ENCODE measurements at regions not wholly inside any gene's neighbourhood (a gene's known extent, or its start where the extent isn't known, plus 50 kb on each side); places are given as distances from the start of the nearest gene placed in this dataset. TPM values are rescaled to one million over a fixed set of nuclear protein-coding genes. Genes with fewer than 3 reads are reported as not detected.
"Not testable (repeated sequence)": the region's sequence is repeated elsewhere in the genome, so short reads cannot be mapped to it uniquely, and the experiment has no call there.

DNA sequence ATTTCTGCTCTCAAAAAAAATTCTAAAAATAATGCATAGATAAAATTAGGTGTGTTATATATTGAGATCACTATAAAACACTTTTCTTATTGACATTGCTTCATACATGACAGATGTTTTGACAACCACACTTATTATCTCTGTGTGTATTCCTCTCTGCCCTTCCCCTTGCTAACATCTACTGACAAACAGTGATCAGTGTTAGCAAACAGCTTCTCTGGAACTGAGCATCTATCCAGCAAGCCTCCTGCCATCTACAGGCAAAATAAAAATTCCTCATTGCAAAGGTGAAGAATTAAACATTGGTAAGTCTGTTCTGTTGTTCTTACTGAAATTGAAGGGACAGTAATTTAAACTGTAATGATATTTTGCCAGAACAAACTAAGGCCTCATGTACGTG, 2153.9 kb downstream of the NCAM2 start:
- no peaks in the 10 kb centered on the region for H3K36me3 Mint-ChIP-seq
- no peak overlapping the region for H3K4me3 Mint-ChIP-seq
- no peaks in the 10 kb centered on the region for H3K4me1 Mint-ChIP-seq
- H3K27me3 Mint-ChIP-seq: no peaks in the 10 kb centered on the region
- ATAC-seq (ENCODE audit: low read depth): no peak
- peaks cover 1% of the 10 kb centered on the region for H3K9me3 Mint-ChIP-seq
- POLR2A ChIA-PET: no interaction called here
- DNase-seq: no peak
- no peak overlapping the region for H3K27ac Mint-ChIP-seq

DNA sequence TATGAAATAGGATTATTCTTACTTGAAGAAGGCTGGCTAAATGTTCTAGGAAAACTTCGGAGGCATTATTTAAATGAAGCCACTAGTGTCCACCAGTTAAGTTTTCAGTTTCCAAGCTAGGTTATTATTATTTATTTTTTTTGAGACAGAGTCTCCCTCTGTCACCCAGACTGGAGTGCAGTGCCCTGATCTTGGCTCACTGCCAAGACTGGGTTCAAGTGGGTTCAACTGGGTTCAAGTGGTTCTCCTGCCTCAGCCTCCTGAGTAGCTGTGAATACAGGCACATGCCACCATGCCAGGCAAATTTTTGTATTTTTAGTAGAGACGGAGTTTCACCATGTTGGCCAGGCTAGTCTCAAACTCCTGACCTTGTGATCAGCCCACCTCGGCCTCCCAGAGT, 2155.6 kb downstream of the NCAM2 start:
- H3K36me3 Mint-ChIP-seq; ATAC-seq (ENCODE audit: low read depth); H3K27ac Mint-ChIP-seq; POLR2A ChIA-PET; H3K9me3 Mint-ChIP-seq; DNase-seq; H3K4me3 Mint-ChIP-seq; H3K27me3 Mint-ChIP-seq; H3K4me1 Mint-ChIP-seq: not testable (repeated sequence)

DNA sequence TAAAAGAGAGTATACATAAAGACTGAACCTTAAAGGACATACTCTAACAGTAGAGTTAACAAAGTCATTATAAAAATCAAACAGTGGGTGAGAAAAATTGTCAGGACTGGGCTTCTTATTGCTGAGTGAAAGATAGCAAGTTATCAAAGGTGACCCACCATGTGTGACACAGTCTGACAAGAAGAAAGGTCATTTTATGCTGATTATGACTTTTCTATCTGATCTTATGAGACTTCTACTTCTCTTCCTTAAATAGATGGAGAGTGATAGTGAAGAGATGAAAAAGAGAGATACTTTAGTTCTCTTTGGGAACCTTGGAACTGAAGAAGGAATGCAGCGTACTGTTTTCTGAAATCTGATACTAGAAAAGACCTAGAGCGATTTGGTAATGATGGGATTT, 2157.1 kb downstream of the NCAM2 start:
- Mint-ChIP-seq H3K9me3 (no peaks in the 10 kb centered on the region), H3K4me1 (no peaks in the 10 kb centered on the region), H3K27ac (no peak overlapping the region), H3K27me3 (no peaks in the 10 kb centered on the region), H3K4me3 (no peak overlapping the region), H3K36me3 (no peaks in the 10 kb centered on the region)
- ATAC-seq (ENCODE audit: low read depth): no peak
- POLR2A ChIA-PET: no interaction called here
- no peak for DNase-seq

DNA sequence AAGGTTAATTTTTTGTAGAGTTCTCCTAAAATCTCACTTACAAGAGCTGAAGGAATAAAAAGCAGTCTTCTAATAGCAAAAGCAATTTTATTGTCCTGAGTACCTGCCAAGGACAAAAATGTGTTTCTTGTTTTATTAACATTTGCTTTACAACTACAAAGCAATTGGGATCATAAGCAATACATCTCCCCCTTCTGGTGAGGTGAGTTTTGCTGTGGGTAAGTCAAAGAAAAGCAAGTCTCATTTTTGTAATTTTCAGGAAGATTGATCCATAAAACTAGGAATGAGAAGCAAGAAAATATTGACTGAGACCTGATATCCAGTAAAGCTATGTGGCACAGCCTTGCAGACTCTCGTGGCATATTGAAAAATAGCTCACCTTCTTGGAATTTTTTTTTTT, 2162.7 kb downstream of the NCAM2 start:
- Mint-ChIP-seq H3K9me3 (no peaks in the 10 kb centered on the region), H3K36me3 (no peaks in the 10 kb centered on the region), H3K4me3 (no peak overlapping the region), H3K4me1 (no peaks in the 10 kb centered on the region), H3K27ac (no peak overlapping the region), H3K27me3 (no peaks in the 10 kb centered on the region)
- no peak for ATAC-seq (ENCODE audit: low read depth)
- DNase-seq: no peak
- POLR2A ChIA-PET: no interaction called here

DNA sequence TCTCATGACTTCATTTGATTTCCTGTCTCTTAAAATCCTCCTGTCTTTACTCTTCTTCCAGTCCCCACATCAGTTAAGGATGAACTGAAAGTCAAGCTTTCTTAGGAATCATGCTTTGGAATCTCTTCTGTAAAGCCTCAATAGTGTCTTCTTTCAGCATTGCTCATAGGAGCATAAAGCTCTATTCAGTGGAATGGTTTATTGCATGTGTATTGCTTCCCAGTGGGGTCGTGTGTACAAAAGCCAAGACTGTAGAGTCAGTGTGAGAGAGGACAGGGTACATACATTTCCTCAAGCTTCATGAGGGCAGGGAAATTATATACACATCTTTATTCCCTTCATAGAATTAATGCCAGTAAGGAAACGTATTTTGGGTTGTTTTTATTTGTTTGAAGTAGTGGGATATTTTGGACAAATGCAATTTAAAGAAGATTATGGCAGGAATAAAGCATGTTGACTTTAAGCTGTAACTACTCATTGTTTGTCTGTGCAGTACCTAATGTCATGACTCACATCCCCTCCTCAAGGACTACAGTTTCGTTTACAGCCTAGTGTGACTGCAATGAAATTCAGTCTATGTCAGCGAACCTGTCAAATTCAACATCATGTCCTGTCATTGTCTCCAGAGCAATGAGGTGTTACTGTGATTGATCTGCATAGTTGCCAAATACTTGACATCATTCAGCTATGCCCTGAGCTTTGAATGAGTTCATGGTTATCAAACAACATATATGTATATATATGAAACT, 2164.2 kb downstream of the NCAM2 start:
- H3K4me1 Mint-ChIP-seq: no peaks in the 10 kb centered on the region
- no peaks in the 10 kb centered on the region for H3K36me3 Mint-ChIP-seq
- DNase-seq (no peak), ATAC-seq (ENCODE audit: low read depth) (no peak)
- no peaks in the 10 kb centered on the region for H3K9me3 Mint-ChIP-seq
- no peaks in the 10 kb centered on the region for H3K27me3 Mint-ChIP-seq
- POLR2A ChIA-PET: no interaction called here
- H3K4me3 Mint-ChIP-seq: no peak overlapping the region
- no peak overlapping the region for H3K27ac Mint-ChIP-seq

Small RNAs in the stretch of these regions (microRNA-seq; reads per million reads assigned to microRNA genes)
- gene MIR6130: not detected
